IPS-18a (cell line): ENCODE measurements at regions not wholly inside any gene's neighbourhood (a gene's known extent, or its start where the extent isn't known, plus 50 kb on each side); places are given as distances from the start of the nearest gene placed in this dataset.

Experiments used
- H3K27ac ChIP-seq: one replicate; pipeline ENCODE4 v1.5.1; 2013; ENCODE audit warnings: low read length
- H3K27me3 ChIP-seq: one replicate; pipeline ENCODE4 v1.6.1; 2013; ENCODE audit warnings: mild to moderate bottlenecking, low read length; ENCODE audit not compliant: control insufficient read depth, insufficient read depth
- H3K36me3 ChIP-seq: one replicate; pipeline ENCODE4 v1.6.1; 2013; ENCODE audit warnings: low read depth, low read length; ENCODE audit not compliant: control insufficient read depth
- H3K4me1 ChIP-seq: one replicate; pipeline ENCODE4 v1.6.1; 2013; ENCODE audit warnings: low read depth, low read length; ENCODE audit not compliant: control insufficient read depth
- H3K4me3 ChIP-seq: one replicate; pipeline ENCODE4 v1.5.1; 2013; ENCODE audit warnings: low read length
- H3K9ac ChIP-seq: one replicate; pipeline ENCODE4 v1.6.1; 2013; ENCODE audit warnings: mild to moderate bottlenecking, low read length, moderate library complexity
- H3K9me3 ChIP-seq: one replicate; pipeline ENCODE4 v1.6.1; 2013; ENCODE audit warnings: low read depth, low read length; ENCODE audit not compliant: control insufficient read depth

GRCh38 chr9:21567926-21568325 lies 85.8 kb upstream of the IFNE start:
- Histone ChIP-seq H3K36me3 (no peaks in the 10 kb centered on the region), H3K27ac (no peak overlapping the region), H3K4me1 (no peaks in the 10 kb centered on the region), H3K4me3 (no peak overlapping the region), H3K9ac (no peak overlapping the region), H3K27me3 (no peaks in the 10 kb centered on the region), H3K9me3 (no peaks in the 10 kb centered on the region)

GRCh38 chr9:21568484-21568883 lies 86.4 kb upstream of the IFNE start:
- H3K36me3 ChIP-seq: no peaks in the 10 kb centered on the region
- H3K27ac ChIP-seq: no peak overlapping the region
- no peak overlapping the region for H3K9ac ChIP-seq
- no peaks in the 10 kb centered on the region for H3K27me3 ChIP-seq
- H3K9me3 ChIP-seq: no peaks in the 10 kb centered on the region
- no peak overlapping the region for H3K4me3 ChIP-seq
- no peaks in the 10 kb centered on the region for H3K4me1 ChIP-seq

- no peak overlapping the region for H3K9ac ChIP-seq
- no peaks in the 10 kb centered on the region for H3K36me3 ChIP-seq
- no peaks in the 10 kb centered on the region for H3K27me3 ChIP-seq
- H3K9me3 ChIP-seq: no peaks in the 10 kb centered on the region
- no peaks in the 10 kb centered on the region for H3K4me1 ChIP-seq
- no peak overlapping the region for H3K27ac ChIP-seq
- no peak overlapping the region for H3K4me3 ChIP-seq
Measured at GRCh38 chr9:21569721-21570120, 87.6 kb upstream of the IFNE start.

GRCh38 chr9:21570643-21571275 lies 88.6 kb upstream of the IFNE start:
- Histone ChIP-seq H3K9me3 (no peaks in the 10 kb centered on the region), H3K4me1 (no peaks in the 10 kb centered on the region), H3K27me3 (no peaks in the 10 kb centered on the region), H3K36me3 (no peaks in the 10 kb centered on the region), H3K9ac (no peak overlapping the region), H3K27ac (no peak overlapping the region), H3K4me3 (no peak overlapping the region)

GRCh38 chr9:21574261-21574660 lies 92.1 kb upstream of the IFNE start:
- no peaks in the 10 kb centered on the region for H3K36me3 ChIP-seq
- H3K9me3 ChIP-seq: no peaks in the 10 kb centered on the region
- no peak overlapping the region for H3K4me3 ChIP-seq
- no peak overlapping the region for H3K9ac ChIP-seq
- H3K4me1 ChIP-seq: no peaks in the 10 kb centered on the region
- no peaks in the 10 kb centered on the region for H3K27me3 ChIP-seq
- H3K27ac ChIP-seq: no peak overlapping the region

- Histone ChIP-seq H3K36me3 (no peaks in the 10 kb centered on the region), H3K27me3 (no peaks in the 10 kb centered on the region), H3K4me1 (no peaks in the 10 kb centered on the region), H3K9me3 (no peaks in the 10 kb centered on the region), H3K27ac (no peak overlapping the region), H3K4me3 (no peak overlapping the region), H3K9ac (no peak overlapping the region)
Measured at GRCh38 chr9:21576331-21577189, 94.4 kb upstream of the IFNE start.

GRCh38 chr9:21579247-21579671 lies 97.1 kb upstream of the IFNE start:
- Histone ChIP-seq H3K4me3 (no peak overlapping the region), H3K27ac (no peak overlapping the region), H3K27me3 (no peaks in the 10 kb centered on the region), H3K9ac (no peak overlapping the region), H3K9me3 (no peaks in the 10 kb centered on the region), H3K4me1 (no peaks in the 10 kb centered on the region), H3K36me3 (no peaks in the 10 kb centered on the region)

GRCh38 chr9:21579743-21580142 lies 97.6 kb upstream of the IFNE start:
- H3K9me3 ChIP-seq: no peaks in the 10 kb centered on the region
- H3K4me3 ChIP-seq: no peak overlapping the region
- H3K27ac ChIP-seq: no peak overlapping the region
- no peaks in the 10 kb centered on the region for H3K4me1 ChIP-seq
- H3K9ac ChIP-seq: no peak overlapping the region
- no peaks in the 10 kb centered on the region for H3K36me3 ChIP-seq
- no peaks in the 10 kb centered on the region for H3K27me3 ChIP-seq

- Histone ChIP-seq H3K4me1 (no peaks in the 10 kb centered on the region), H3K36me3 (no peaks in the 10 kb centered on the region), H3K9ac (no peak overlapping the region), H3K27me3 (no peaks in the 10 kb centered on the region), H3K27ac (no peak overlapping the region), H3K4me3 (no peak overlapping the region), H3K9me3 (no peaks in the 10 kb centered on the region)
Measured at GRCh38 chr9:21580636-21581378, 98.7 kb upstream of the IFNE start.

- H3K9me3 ChIP-seq: no peaks in the 10 kb centered on the region
- H3K9ac ChIP-seq: no peak overlapping the region
- no peaks in the 10 kb centered on the region for H3K36me3 ChIP-seq
- no peaks in the 10 kb centered on the region for H3K4me1 ChIP-seq
- no peak overlapping the region for H3K27ac ChIP-seq
- H3K27me3 ChIP-seq: no peaks in the 10 kb centered on the region
- no peak overlapping the region for H3K4me3 ChIP-seq
Measured at GRCh38 chr9:21583628-21584377, 101.7 kb upstream of the IFNE start.

GRCh38 chr9:21584890-21585289 lies 102.8 kb upstream of the IFNE start:
- H3K9ac ChIP-seq: no peak overlapping the region
- no peaks in the 10 kb centered on the region for H3K4me1 ChIP-seq
- H3K9me3 ChIP-seq: no peaks in the 10 kb centered on the region
- H3K27me3 ChIP-seq: no peaks in the 10 kb centered on the region
- no peak overlapping the region for H3K4me3 ChIP-seq
- no peaks in the 10 kb centered on the region for H3K36me3 ChIP-seq
- no peak overlapping the region for H3K27ac ChIP-seq
